Kidney epithelial cell (primary cell): ENCODE measurements at regions not wholly inside any gene's neighbourhood (a gene's known extent, or its start where the extent isn't known, plus 50 kb on each side); places are given as distances from the start of the nearest gene placed in this dataset.

Experiments
- DNase-seq: peaks from one replicate; pipeline ENCODE4 v3.0.0-alpha.2; 2010; ENCODE audit warnings: low read depth
- H3K27me3 ChIP-seq: 2 replicates; pipeline ENCODE4 v1.6.0; 2011; ENCODE audit warnings: low read length; ENCODE audit not compliant: control insufficient read depth, insufficient read depth
- H3K36me3 ChIP-seq: 2 replicates; pipeline ENCODE4 v1.5.1; 2011; ENCODE audit warnings: low read length; ENCODE audit not compliant: control insufficient read depth, insufficient read depth
- H3K4me3 ChIP-seq: 2 replicates; pipeline ENCODE4 v1.5.1; 2011; ENCODE audit warnings: low read depth, mild to moderate bottlenecking, control low read depth, low read length
- CTCF ChIP-seq: IDR thresholded peaks from 2 replicates; pipeline ENCODE4 v1.5.1; 2011; ENCODE audit warnings: mild to moderate bottlenecking, moderate library complexity, low read length, control low read depth, inconsistent platforms; ENCODE audit not compliant: insufficient read depth, poor library complexity, severe bottlenecking

- Histone ChIP-seq H3K36me3 (no peaks in the 10 kb centered on the region), H3K4me3 (no peak overlapping the region), H3K27me3 (no peaks in the 10 kb centered on the region)
- no peak for TF ChIP-seq CTCF
- DNase-seq, result no peak
Measured at GRCh38 chr2:236348976-236349375, 84.8 kb upstream of the ASB18 start.

GRCh38 chr2:236350426-236350825 lies 86.2 kb upstream of the ASB18 start:
- no peaks in the 10 kb centered on the region for H3K36me3 ChIP-seq
- H3K4me3 ChIP-seq, result no peak overlapping the region
- TF ChIP-seq CTCF, result no peak
- no peak for DNase-seq
- no peaks in the 10 kb centered on the region for H3K27me3 ChIP-seq

- Histone ChIP-seq H3K4me3 (no peak overlapping the region), H3K36me3 (no peaks in the 10 kb centered on the region), H3K27me3 (no peaks in the 10 kb centered on the region)
- TF ChIP-seq CTCF, result no peak
- no peak for DNase-seq
Measured at GRCh38 chr2:236351966-236352525, 87.8 kb upstream of the ASB18 start.

- TF ChIP-seq CTCF, result peak; percentile 83
- H3K27me3 ChIP-seq, result no peaks in the 10 kb centered on the region
- H3K36me3 ChIP-seq, result no peaks in the 10 kb centered on the region
- H3K4me3 ChIP-seq, result no peak overlapping the region
- no peak for DNase-seq
Measured at GRCh38 chr2:236352761-236353593, 88.8 kb upstream of the ASB18 start.

GRCh38 chr2:236353594-236353942 lies 89.4 kb upstream of the ASB18 start:
- Histone ChIP-seq H3K27me3 (no peaks in the 10 kb centered on the region), H3K4me3 (no peak overlapping the region), H3K36me3 (no peaks in the 10 kb centered on the region)
- DNase-seq, result no peak
- no peak for TF ChIP-seq CTCF
